ENCODE measurements at regions not wholly inside any gene's neighbourhood (a gene's known extent, or its start where the extent isn't known, plus 50 kb on each side); places are given as distances from the start of the nearest gene placed in this dataset.

- H3K4me3 Mint-ChIP-seq: no peak overlapping the region
- H3K27me3 Mint-ChIP-seq: no peaks in the 10 kb centered on the region
- H3K4me3 ChIP-seq (ENCODE audit: low read length in 2 of 2): no peak overlapping the region
- peaks cover 0 to 4% (median 2%) of the 10 kb centered on the region in 4 donors for H3K4me1 Mint-ChIP-seq
- peaks cover 0 to 11% (median 4%) of the 10 kb centered on the region in 8 donors for H3K9me3 Mint-ChIP-seq
- CTCF ChIA-PET (ENCODE audit: partially characterized antibody): interaction anchor here (0.8 kb wide), 1 partner anchor 161 kb away, joined by 4 read pairs; no protein-coding TSS in a partner anchor
- no peaks in the 10 kb centered on the region for H3K4me1 ChIP-seq (ENCODE audit: insufficient read depth, low read length)
- no peaks in the 10 kb centered on the region for H3K36me3 Mint-ChIP-seq
- no peak overlapping the region for H3K27ac ChIP-seq (ENCODE audit: low read depth, low read length)
- intact Hi-C loops (cut with micrococcal nuclease): no loop called here
- no peak overlapping the region for H3K27ac Mint-ChIP-seq
- POLR2A ChIA-PET (ENCODE audit: partially characterized antibody): no interaction called here
- H3K27me3 ChIP-seq (ENCODE audit: insufficient read depth, low read length): no peaks in the 10 kb centered on the region
- H3K36me3 ChIP-seq (ENCODE audit: insufficient read depth, low read length): no peaks in the 10 kb centered on the region
- no peaks in the 10 kb centered on the region for H3K9me3 ChIP-seq (ENCODE audit: control insufficient read depth in 1 of 2, low read length in 2 of 2)
- no peak for DNase-seq
These were observed 77.0 kb upstream of the SIAH1 start for GRCh38 chr16:48462106-48462740.

- DNase-seq: no peak
- Histone ChIP-seq H3K27me3 (ENCODE audit: insufficient read depth, low read length) (no peaks in the 10 kb centered on the region), H3K36me3 (ENCODE audit: insufficient read depth, low read length) (no peaks in the 10 kb centered on the region), H3K9me3 (ENCODE audit: control insufficient read depth in 1 of 2, low read length in 2 of 2) (no peaks in the 10 kb centered on the region), H3K4me1 (ENCODE audit: insufficient read depth, low read length) (no peaks in the 10 kb centered on the region), H3K27ac (ENCODE audit: low read depth, low read length) (no peak overlapping the region), H3K4me3 (ENCODE audit: low read length in 2 of 2) (no peak overlapping the region)
- H3K4me3 Mint-ChIP-seq: peak overlapping the region in 1 of 8 donors; percentile 0
- CTCF ChIA-PET (ENCODE audit: partially characterized antibody): interaction anchor here (1.0 kb wide), 1 partner anchor 171 kb away, joined by 3 read pairs; no protein-coding TSS in a partner anchor
- H3K27ac Mint-ChIP-seq: peak overlapping the region in 1 of 7 donors; percentile 0
- H3K4me1 Mint-ChIP-seq: peaks cover 0 to 4% (median 2%) of the 10 kb centered on the region in 4 donors
- intact Hi-C loops (cut with micrococcal nuclease): no loop called here
- POLR2A ChIA-PET (ENCODE audit: partially characterized antibody): no interaction called here
- H3K9me3 Mint-ChIP-seq: peaks cover 0 to 4% (median 0%) of the 10 kb centered on the region in 8 donors
- H3K27me3 Mint-ChIP-seq: no peaks in the 10 kb centered on the region
- no peaks in the 10 kb centered on the region for H3K36me3 Mint-ChIP-seq
These were observed 74.0 kb upstream of the SIAH1 start for GRCh38 chr16:48459167-48459566.

DNA sequence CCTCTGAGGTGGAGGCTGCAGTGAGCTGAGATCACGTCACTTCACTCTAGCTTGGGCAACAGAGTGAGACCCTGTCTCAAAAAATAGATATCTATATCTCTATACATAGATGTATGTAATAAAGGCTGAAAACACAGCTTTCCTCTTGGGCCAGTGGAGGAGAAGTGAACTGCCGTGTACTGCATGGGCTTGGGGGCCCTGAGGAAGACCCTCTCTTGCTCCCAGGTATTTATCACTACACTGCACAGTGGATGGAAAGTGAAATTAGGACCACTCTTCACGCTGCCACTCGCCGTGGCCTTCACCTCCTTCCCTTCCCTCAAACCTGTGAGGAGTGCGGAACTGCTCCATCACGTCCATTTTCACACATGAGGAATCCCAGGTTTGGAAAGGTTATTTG lies 68.8 kb upstream of the SIAH1 start:
- Histone ChIP-seq H3K27me3 (ENCODE audit: insufficient read depth, low read length) (no peaks in the 10 kb centered on the region), H3K27ac (ENCODE audit: low read depth, low read length) (no peak overlapping the region), H3K4me3 (ENCODE audit: low read length in 2 of 2) (no peak overlapping the region), H3K9me3 (ENCODE audit: control insufficient read depth in 1 of 2, low read length in 2 of 2) (no peaks in the 10 kb centered on the region), H3K36me3 (ENCODE audit: insufficient read depth, low read length) (no peaks in the 10 kb centered on the region), H3K4me1 (ENCODE audit: insufficient read depth, low read length) (no peaks in the 10 kb centered on the region)
- intact Hi-C loops (cut with micrococcal nuclease): no loop called here
- no peaks in the 10 kb centered on the region for H3K27me3 Mint-ChIP-seq
- H3K9me3 Mint-ChIP-seq: no peaks in the 10 kb centered on the region
- ChIA-PET POLR2A (ENCODE audit: partially characterized antibody) (no interaction called here), CTCF (ENCODE audit: partially characterized antibody) (interaction anchor here (1.1 kb wide), 1 partner anchor 178 kb away, joined by 3 read pairs; no protein-coding TSS in a partner anchor)
- no peak overlapping the region for H3K4me3 Mint-ChIP-seq
- DNase-seq: no peak
- H3K36me3 Mint-ChIP-seq: no peaks in the 10 kb centered on the region
- H3K27ac Mint-ChIP-seq: no peak overlapping the region
- peaks cover 0 to 4% (median 2%) of the 10 kb centered on the region in 4 donors for H3K4me1 Mint-ChIP-seq

- H3K9me3 ChIP-seq (ENCODE audit: control insufficient read depth in 1 of 2, low read length in 2 of 2): no peaks in the 10 kb centered on the region
- no peaks in the 10 kb centered on the region for H3K36me3 Mint-ChIP-seq
- peaks cover 0 to under 1% (median 0%) of the 10 kb centered on the region in 4 donors for H3K4me1 Mint-ChIP-seq
- no peak for DNase-seq
- ChIA-PET CTCF (ENCODE audit: partially characterized antibody) (interaction anchor here (1.1 kb wide), 1 partner anchor 179 kb away, joined by 3 read pairs; no protein-coding TSS in a partner anchor), POLR2A (ENCODE audit: partially characterized antibody) (no interaction called here)
- H3K27me3 Mint-ChIP-seq: no peaks in the 10 kb centered on the region
- no peaks in the 10 kb centered on the region for H3K4me1 ChIP-seq (ENCODE audit: insufficient read depth, low read length)
- H3K9me3 Mint-ChIP-seq: no peaks in the 10 kb centered on the region
- intact Hi-C loops (cut with micrococcal nuclease): no loop called here
- no peaks in the 10 kb centered on the region for H3K36me3 ChIP-seq (ENCODE audit: insufficient read depth, low read length)
- H3K27ac Mint-ChIP-seq: peak overlapping the region in 1 of 7 donors; percentile 65
- no peak overlapping the region for H3K4me3 ChIP-seq (ENCODE audit: low read length in 2 of 2)
- H3K27me3 ChIP-seq (ENCODE audit: insufficient read depth, low read length): no peaks in the 10 kb centered on the region
- no peak overlapping the region for H3K4me3 Mint-ChIP-seq
- H3K27ac ChIP-seq (ENCODE audit: low read depth, low read length): no peak overlapping the region
These were observed 68.0 kb upstream of the SIAH1 start for GRCh38 chr16:48452991-48453760.

DNA sequence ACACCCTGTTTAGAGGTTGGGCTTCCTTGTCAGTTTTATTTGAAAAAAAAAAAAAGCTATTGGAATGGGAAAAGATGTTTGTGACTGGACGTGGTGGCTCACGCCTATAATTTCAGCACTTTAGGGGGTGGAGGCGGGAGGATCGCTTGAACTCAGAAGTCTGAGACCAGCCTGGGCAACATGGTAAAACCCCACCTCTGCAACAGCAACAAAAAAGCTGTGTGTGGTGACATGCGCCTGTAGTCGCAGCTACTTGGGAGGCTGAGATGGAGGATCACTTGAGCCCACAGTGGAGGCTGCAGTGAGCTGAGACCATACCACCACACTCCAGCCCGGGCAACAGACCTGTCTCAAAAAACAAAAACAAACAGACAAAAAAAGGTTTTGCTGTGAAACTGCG lies 66.1 kb upstream of the SIAH1 start:
- intact Hi-C loops (cut with micrococcal nuclease): no loop called here
- Histone ChIP-seq H3K27ac (ENCODE audit: low read depth, low read length) (no peak overlapping the region), H3K9me3 (ENCODE audit: control insufficient read depth in 1 of 2, low read length in 2 of 2) (no peaks in the 10 kb centered on the region), H3K27me3 (ENCODE audit: insufficient read depth, low read length) (no peaks in the 10 kb centered on the region), H3K4me3 (ENCODE audit: low read length in 2 of 2) (no peak overlapping the region), H3K4me1 (ENCODE audit: insufficient read depth, low read length) (no peaks in the 10 kb centered on the region), H3K36me3 (ENCODE audit: insufficient read depth, low read length) (no peaks in the 10 kb centered on the region)
- Mint-ChIP-seq H3K4me3 (no peak overlapping the region), H3K4me1 (no peaks in the 10 kb centered on the region), H3K27ac (no peak overlapping the region), H3K36me3 (no peaks in the 10 kb centered on the region), H3K27me3 (no peaks in the 10 kb centered on the region), H3K9me3 (no peaks in the 10 kb centered on the region)
- POLR2A ChIA-PET (ENCODE audit: partially characterized antibody): no interaction called here
- CTCF ChIA-PET (ENCODE audit: partially characterized antibody): no interaction called here
- DNase-seq: no peak

DNA sequence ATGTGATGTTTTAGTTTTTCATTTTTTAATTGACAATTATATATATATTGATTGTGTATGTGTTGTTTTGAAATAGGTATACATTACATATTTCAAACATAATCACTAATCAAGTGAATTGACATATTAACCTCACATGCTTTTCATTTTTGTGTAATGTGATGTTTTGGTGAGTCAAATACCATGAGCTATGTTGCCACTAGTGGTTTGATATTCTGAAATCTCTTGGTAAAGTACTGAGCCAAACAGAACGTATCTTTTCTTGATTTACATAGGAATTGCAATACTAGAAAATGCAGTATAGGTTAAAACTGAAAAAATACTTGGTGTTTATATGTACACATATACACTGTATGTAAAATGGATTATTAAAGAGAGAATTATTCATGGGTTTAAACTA lies 65.2 kb upstream of the SIAH1 start:
- Mint-ChIP-seq H3K4me3 (no peak overlapping the region), H3K27ac (no peak overlapping the region), H3K27me3 (no peaks in the 10 kb centered on the region), H3K36me3 (no peaks in the 10 kb centered on the region), H3K9me3 (no peaks in the 10 kb centered on the region), H3K4me1 (no peaks in the 10 kb centered on the region)
- ChIA-PET POLR2A (ENCODE audit: partially characterized antibody) (no interaction called here), CTCF (ENCODE audit: partially characterized antibody) (no interaction called here)
- H3K36me3 ChIP-seq (ENCODE audit: insufficient read depth, low read length): no peaks in the 10 kb centered on the region
- H3K27ac ChIP-seq (ENCODE audit: low read depth, low read length): no peak overlapping the region
- H3K4me3 ChIP-seq (ENCODE audit: low read length in 2 of 2): no peak overlapping the region
- no peaks in the 10 kb centered on the region for H3K4me1 ChIP-seq (ENCODE audit: insufficient read depth, low read length)
- intact Hi-C loops (cut with micrococcal nuclease): no loop called here
- H3K9me3 ChIP-seq (ENCODE audit: control insufficient read depth in 1 of 2, low read length in 2 of 2): no peaks in the 10 kb centered on the region
- no peak for DNase-seq
- no peaks in the 10 kb centered on the region for H3K27me3 ChIP-seq (ENCODE audit: insufficient read depth, low read length)

GRCh38 chr16:48448841-48449481 lies 63.7 kb upstream of the SIAH1 start:
- no peaks in the 10 kb centered on the region for H3K27me3 Mint-ChIP-seq
- no peak for DNase-seq
- no peak overlapping the region for H3K4me3 Mint-ChIP-seq
- no peaks in the 10 kb centered on the region for H3K9me3 Mint-ChIP-seq
- Histone ChIP-seq H3K4me1 (ENCODE audit: insufficient read depth, low read length) (no peaks in the 10 kb centered on the region), H3K27ac (ENCODE audit: low read depth, low read length) (no peak overlapping the region), H3K36me3 (ENCODE audit: insufficient read depth, low read length) (no peaks in the 10 kb centered on the region), H3K9me3 (ENCODE audit: control insufficient read depth in 1 of 2, low read length in 2 of 2) (no peaks in the 10 kb centered on the region), H3K4me3 (ENCODE audit: low read length in 2 of 2) (no peak overlapping the region), H3K27me3 (ENCODE audit: insufficient read depth, low read length) (no peaks in the 10 kb centered on the region)
- intact Hi-C loops (cut with micrococcal nuclease): no loop called here
- H3K36me3 Mint-ChIP-seq: no peaks in the 10 kb centered on the region
- H3K4me1 Mint-ChIP-seq: no peaks in the 10 kb centered on the region
- ChIA-PET POLR2A (ENCODE audit: partially characterized antibody) (no interaction called here), CTCF (ENCODE audit: partially characterized antibody) (interaction anchor here (1.1 kb wide), 1 partner anchor 12 kb away, joined by 3 read pairs; no protein-coding TSS in a partner anchor)
- H3K27ac Mint-ChIP-seq: no peak overlapping the region

Data from CD4-positive, alpha-beta memory T cell (primary cell).